ENCODE measurements at regions not wholly inside any gene's neighbourhood (a gene's known extent, or its start where the extent isn't known, plus 50 kb on each side); places are given as distances from the start of the nearest gene placed in this dataset.
A peak's percentile ranks its signal among the peaks of the same experiment; 100 is the strongest.

GRCh38 chr1:201605385-201606010, 66.6 kb downstream of the NAV1 start:
- ATAC-seq = no peak
- Mint-ChIP-seq H3K36me3 (no peaks in the 10 kb centered on the region), H3K27me3 (no peaks in the 10 kb centered on the region), H3K4me1 (no peaks in the 10 kb centered on the region), H3K27ac (no peak overlapping the region), H3K9me3 (no peaks in the 10 kb centered on the region), H3K4me3 (no peak overlapping the region)

GRCh38 chr1:201606096-201606495, 67.2 kb downstream of the NAV1 start:
- Mint-ChIP-seq H3K4me1 (no peaks in the 10 kb centered on the region), H3K4me3 (no peak overlapping the region), H3K27ac (no peak overlapping the region), H3K9me3 (no peaks in the 10 kb centered on the region), H3K27me3 (no peaks in the 10 kb centered on the region), H3K36me3 (no peaks in the 10 kb centered on the region)
- ATAC-seq = no peak

GRCh38 chr1:201606623-201607022, 67.7 kb downstream of the NAV1 start:
- Mint-ChIP-seq H3K4me1 (no peaks in the 10 kb centered on the region), H3K27ac (no peak overlapping the region), H3K9me3 (no peaks in the 10 kb centered on the region), H3K36me3 (no peaks in the 10 kb centered on the region), H3K27me3 (no peaks in the 10 kb centered on the region), H3K4me3 (no peak overlapping the region)
- no peak for ATAC-seq

- Mint-ChIP-seq H3K4me1 (no peaks in the 10 kb centered on the region), H3K4me3 (no peak overlapping the region), H3K27ac (no peak overlapping the region), H3K36me3 (no peaks in the 10 kb centered on the region), H3K27me3 (no peaks in the 10 kb centered on the region), H3K9me3 (no peaks in the 10 kb centered on the region)
- no peak for ATAC-seq
Observed at GRCh38 chr1:201608635-201609395, 69.9 kb downstream of the NAV1 start.

- ATAC-seq = no peak
- Mint-ChIP-seq H3K36me3 (no peaks in the 10 kb centered on the region), H3K27me3 (no peaks in the 10 kb centered on the region), H3K4me3 (no peak overlapping the region), H3K27ac (no peak overlapping the region), H3K9me3 (no peaks in the 10 kb centered on the region), H3K4me1 (no peaks in the 10 kb centered on the region)
Observed at GRCh38 chr1:201609661-201610318, 70.9 kb downstream of the NAV1 start.

GRCh38 chr1:201610858-201611257, 71.9 kb downstream of the NAV1 start:
- Mint-ChIP-seq H3K36me3 (no peaks in the 10 kb centered on the region), H3K4me1 (no peaks in the 10 kb centered on the region), H3K27me3 (no peaks in the 10 kb centered on the region), H3K9me3 (no peaks in the 10 kb centered on the region), H3K4me3 (no peak overlapping the region), H3K27ac (no peak overlapping the region)
- ATAC-seq = no peak

GRCh38 chr1:201612645-201613044, 73.7 kb downstream of the NAV1 start:
- Mint-ChIP-seq H3K27ac (no peak overlapping the region), H3K27me3 (no peaks in the 10 kb centered on the region), H3K9me3 (no peaks in the 10 kb centered on the region), H3K4me1 (no peaks in the 10 kb centered on the region), H3K4me3 (no peak overlapping the region), H3K36me3 (no peaks in the 10 kb centered on the region)
- ATAC-seq = no peak

- no peaks in the 10 kb centered on the region for H3K4me1 Mint-ChIP-seq
- ATAC-seq = no peak
- no peaks in the 10 kb centered on the region for H3K36me3 Mint-ChIP-seq
- H3K9me3 Mint-ChIP-seq = no peaks in the 10 kb centered on the region
- H3K27ac Mint-ChIP-seq = no peak overlapping the region
- H3K27me3 Mint-ChIP-seq = no peaks in the 10 kb centered on the region
- no peak overlapping the region for H3K4me3 Mint-ChIP-seq
Observed at GRCh38 chr1:201614262-201615015, 75.5 kb downstream of the NAV1 start.

- no peak overlapping the region for H3K4me3 Mint-ChIP-seq
- H3K36me3 Mint-ChIP-seq = peaks cover 5% of the 10 kb centered on the region
- ATAC-seq = no peak
- H3K27me3 Mint-ChIP-seq = no peaks in the 10 kb centered on the region
- no peak overlapping the region for H3K27ac Mint-ChIP-seq
- H3K4me1 Mint-ChIP-seq = no peaks in the 10 kb centered on the region
- no peaks in the 10 kb centered on the region for H3K9me3 Mint-ChIP-seq
Observed at GRCh38 chr1:201617157-201617556, 78.2 kb downstream of the NAV1 start.

GRCh38 chr1:201618389-201618788, 79.5 kb downstream of the NAV1 start:
- ATAC-seq = peak; percentile 28
- H3K9me3 Mint-ChIP-seq = no peaks in the 10 kb centered on the region
- no peaks in the 10 kb centered on the region for H3K4me1 Mint-ChIP-seq
- H3K4me3 Mint-ChIP-seq = no peak overlapping the region
- H3K36me3 Mint-ChIP-seq = peaks cover 5% of the 10 kb centered on the region
- H3K27ac Mint-ChIP-seq = no peak overlapping the region
- H3K27me3 Mint-ChIP-seq = no peaks in the 10 kb centered on the region

- peak; percentile 3 for ATAC-seq
- H3K36me3 Mint-ChIP-seq = peaks cover 5% of the 10 kb centered on the region
- H3K9me3 Mint-ChIP-seq = no peaks in the 10 kb centered on the region
- no peak overlapping the region for H3K4me3 Mint-ChIP-seq
- no peaks in the 10 kb centered on the region for H3K4me1 Mint-ChIP-seq
- H3K27me3 Mint-ChIP-seq = no peaks in the 10 kb centered on the region
- H3K27ac Mint-ChIP-seq = no peak overlapping the region
Observed at GRCh38 chr1:201618905-201619304, 80.0 kb downstream of the NAV1 start.

GRCh38 chr1:201619513-201619912, 80.6 kb downstream of the NAV1 start:
- no peaks in the 10 kb centered on the region for H3K27me3 Mint-ChIP-seq
- H3K9me3 Mint-ChIP-seq = no peaks in the 10 kb centered on the region
- no peak overlapping the region for H3K27ac Mint-ChIP-seq
- no peaks in the 10 kb centered on the region for H3K4me1 Mint-ChIP-seq
- no peak overlapping the region for H3K4me3 Mint-ChIP-seq
- peaks cover 5% of the 10 kb centered on the region for H3K36me3 Mint-ChIP-seq
- ATAC-seq = no peak

GRCh38 chr1:201622353-201622752, 83.4 kb downstream of the NAV1 start:
- H3K27ac Mint-ChIP-seq = no peak overlapping the region
- no peaks in the 10 kb centered on the region for H3K27me3 Mint-ChIP-seq
- H3K4me1 Mint-ChIP-seq = no peaks in the 10 kb centered on the region
- no peaks in the 10 kb centered on the region for H3K9me3 Mint-ChIP-seq
- ATAC-seq = no peak
- no peak overlapping the region for H3K4me3 Mint-ChIP-seq
- peaks cover 5% of the 10 kb centered on the region for H3K36me3 Mint-ChIP-seq

- Mint-ChIP-seq H3K4me1 (no peaks in the 10 kb centered on the region), H3K27me3 (no peaks in the 10 kb centered on the region), H3K36me3 (peaks cover 5% of the 10 kb centered on the region), H3K27ac (no peak overlapping the region), H3K4me3 (no peak overlapping the region), H3K9me3 (no peaks in the 10 kb centered on the region)
- ATAC-seq = no peak
Observed at GRCh38 chr1:201622824-201623223, 83.9 kb downstream of the NAV1 start.

- H3K4me1 Mint-ChIP-seq = no peaks in the 10 kb centered on the region
Observed at GRCh38 chr1:201624741-201625225, 85.9 kb downstream of the NAV1 start.

More at GRCh38 chr1:201624741-201625225, 85.9 kb downstream of the NAV1 start:
- Mint-ChIP-seq H3K27me3 (no peaks in the 10 kb centered on the region), H3K4me3 (no peak overlapping the region), H3K9me3 (no peaks in the 10 kb centered on the region), H3K27ac (no peak overlapping the region), H3K36me3 (peaks cover 5% of the 10 kb centered on the region)
- ATAC-seq = no peak
